Neural cell (in vitro differentiated cells): ENCODE measurements at regions not wholly inside any gene's neighbourhood (a gene's known extent, or its start where the extent isn't known, plus 50 kb on each side); places are given as distances from the start of the nearest gene placed in this dataset.

ENCODE experiments used
- CTCF ChIP-seq: fragments of 450-650 bp; IDR thresholded peaks from 2 replicates; pipeline ENCODE4 v1.5.1; 2014; ENCODE audit warnings: antibody characterized with exemption, mild to moderate bottlenecking, moderate library complexity; ENCODE audit not compliant: poor library complexity, severe bottlenecking
- EP300 ChIP-seq: fragments of 450-650 bp; conservative IDR thresholded peaks from 2 replicates; pipeline ENCODE4 v1.6.1; 2014; ENCODE audit warnings: antibody characterized with exemption, mild to moderate bottlenecking, moderate library complexity; ENCODE audit not compliant: poor library complexity, severe bottlenecking
- EZH2 ChIP-seq: fragments of 200-600, 300-800 bp; shearing (Covaris generic), sonication (generic); IDR thresholded peaks from 2 replicates; pipeline ENCODE4 v1.6.1; 2014; ENCODE audit warnings: antibody characterized with exemption, low read length, borderline replicate concordance, mild to moderate bottlenecking; ENCODE audit not compliant: insufficient read depth, poor library complexity, severe bottlenecking
- POLR2AphosphoS5 ChIP-seq: IDR thresholded peaks from 2 replicates; pipeline ENCODE4 v1.6.1; 2012

- TF ChIP-seq EZH2 (no peak), POLR2AphosphoS5 (no peak), CTCF (no peak), EP300 (no peak)
Measured at GRCh38 chr17:52636443-52636842, 477.9 kb upstream of the CA10 start.
